ENCODE measurements at regions not wholly inside any gene's neighbourhood (a gene's known extent, or its start where the extent isn't known, plus 50 kb on each side); places are given as distances from the start of the nearest gene placed in this dataset.

GRCh38 chr2:226063704-226064440 lies 664.4 kb downstream of the NYAP2 start:
- DNase-seq: no peak

- no peak for DNase-seq
Observed at GRCh38 chr2:226059961-226060627, 660.6 kb downstream of the NYAP2 start.

DNA sequence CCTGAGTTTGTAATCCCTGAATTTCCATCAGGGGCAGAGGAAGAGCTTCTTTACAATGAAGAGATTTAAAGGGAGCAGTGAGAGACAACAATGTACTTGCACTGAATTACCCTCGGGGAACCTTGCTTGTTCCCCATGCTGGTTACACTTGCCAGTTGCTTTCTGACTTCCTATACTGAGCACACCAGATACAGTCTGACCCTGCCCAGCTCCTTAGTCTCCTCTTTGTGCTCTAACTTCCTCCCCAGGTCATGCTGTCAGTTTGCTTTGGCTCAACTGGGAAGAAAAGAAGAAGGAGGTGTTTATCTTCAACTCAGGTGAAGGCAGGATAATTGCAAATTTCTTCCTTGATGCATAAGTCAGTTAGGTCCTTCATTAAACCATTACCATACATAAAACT lies 658.4 kb downstream of the NYAP2 start:
- no peak for DNase-seq

- DNase-seq: no peak
Observed at GRCh38 chr2:226057365-226057764, 657.9 kb downstream of the NYAP2 start.

DNA sequence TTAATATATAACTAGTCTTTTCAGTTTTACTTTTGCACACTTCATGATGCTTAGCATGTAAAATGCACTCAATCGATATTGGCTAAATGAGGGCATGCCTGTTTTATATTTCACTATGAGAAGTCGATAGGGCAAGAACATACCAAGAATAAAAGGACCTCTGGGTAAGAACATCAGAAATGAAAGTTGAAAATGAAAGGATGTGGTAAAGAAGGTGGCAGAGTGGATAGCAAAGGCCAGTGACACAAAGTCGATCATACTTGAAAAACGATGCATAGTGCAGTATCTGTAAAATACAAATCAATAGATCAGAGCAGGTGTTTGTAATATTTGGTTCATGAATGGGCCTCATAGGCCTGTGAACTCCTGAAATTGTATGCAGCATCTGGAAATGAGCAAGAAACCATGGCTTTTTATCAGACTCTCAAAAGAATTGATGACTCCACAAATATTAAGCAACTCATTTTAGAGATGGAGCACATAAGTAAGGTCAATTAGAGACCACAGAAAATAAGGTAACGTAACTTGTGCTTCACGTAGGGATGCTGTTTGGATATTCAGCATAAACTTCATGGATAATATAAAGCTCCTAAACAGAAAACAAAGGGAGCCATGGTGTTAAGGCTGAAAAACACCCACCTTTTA lies 653.4 kb downstream of the NYAP2 start:
- no peak for DNase-seq

DNA sequence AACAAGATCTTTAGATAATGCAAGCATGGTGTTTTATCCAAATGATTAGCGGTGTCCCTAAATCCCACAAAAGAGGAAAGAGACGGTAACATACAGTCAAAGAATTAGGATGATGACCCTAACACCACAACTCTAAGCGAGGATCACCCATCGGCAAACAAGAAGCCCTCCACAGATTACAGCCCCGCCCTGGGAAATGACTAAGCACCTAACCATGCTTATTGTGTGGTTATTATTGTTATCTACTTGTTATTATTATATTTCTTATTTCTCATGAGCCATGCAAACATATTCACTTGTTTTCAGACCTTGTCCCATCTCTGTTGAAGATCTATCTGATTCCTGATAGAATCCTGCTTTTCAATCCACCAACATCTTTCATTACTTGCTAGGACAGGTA lies 651.3 kb downstream of the NYAP2 start:
- no peak for DNase-seq

GRCh38 chr2:226048611-226049010 lies 649.1 kb downstream of the NYAP2 start:
- DNase-seq: no peak

DNA sequence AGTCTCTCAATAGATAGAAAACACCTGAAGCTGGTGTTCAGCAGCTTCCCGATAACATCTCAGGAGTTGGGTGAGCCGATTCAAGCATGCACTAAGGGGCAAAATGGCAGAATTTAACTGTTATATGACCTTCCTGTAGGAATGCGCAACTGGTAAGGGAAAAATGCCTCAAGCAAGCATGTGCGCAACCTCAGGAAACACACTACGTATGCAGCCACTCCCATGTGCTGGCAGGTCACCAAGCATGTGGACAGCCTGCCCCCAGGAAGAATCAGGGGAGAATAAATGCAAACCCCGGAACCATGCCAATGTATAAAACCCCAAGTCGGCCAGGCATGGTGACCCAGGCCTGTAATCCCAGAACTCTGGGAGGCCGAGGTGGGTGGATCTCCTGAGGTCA lies 645.6 kb downstream of the NYAP2 start:
- DNase-seq: no peak

DNA sequence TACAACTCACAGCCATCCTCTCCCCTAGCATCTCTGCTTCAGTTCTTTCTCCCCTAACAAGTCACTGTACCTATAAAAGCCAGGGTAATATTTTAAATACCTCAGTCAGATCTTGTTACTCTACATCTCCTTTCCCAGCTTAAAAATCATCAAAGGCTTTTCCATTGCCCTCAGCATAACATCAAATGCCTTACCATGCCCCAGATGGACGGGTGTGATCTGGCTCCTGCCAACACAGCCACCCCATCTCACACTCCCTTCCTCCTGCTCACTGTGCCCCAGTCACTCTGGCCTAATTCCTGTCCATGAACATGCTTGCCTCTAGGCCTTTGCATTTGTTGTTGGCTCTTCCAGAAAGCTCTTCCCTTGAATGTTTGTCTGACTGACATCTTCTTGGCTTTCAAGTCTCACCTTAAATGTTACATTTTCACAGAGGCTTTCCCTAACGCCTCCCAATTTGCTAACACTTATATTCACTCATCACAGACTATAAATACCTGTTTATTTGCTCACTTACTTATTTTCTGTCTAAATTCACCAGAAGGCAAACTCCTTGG lies 640.9 kb downstream of the NYAP2 start:
- no peak for DNase-seq

DNA sequence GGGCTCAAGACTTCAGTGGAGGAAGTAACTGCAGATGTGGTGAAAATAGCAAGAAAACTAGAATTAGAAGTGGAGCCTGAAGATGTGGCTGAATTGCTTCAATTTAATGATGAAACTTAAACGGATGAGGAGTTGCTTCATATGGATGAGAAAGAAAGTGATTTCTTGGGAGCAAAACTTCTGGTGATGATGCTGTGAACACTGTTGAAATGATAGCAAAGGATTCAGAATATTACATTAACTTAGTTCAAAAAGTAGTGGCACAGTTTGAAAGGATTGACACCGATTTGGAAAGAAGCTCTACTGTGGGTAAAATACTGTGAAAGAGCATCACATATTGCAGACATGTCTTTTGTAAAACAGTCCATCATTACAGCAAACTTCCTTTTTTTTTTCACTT lies 638.0 kb downstream of the NYAP2 start:
- no peak for DNase-seq

DNA sequence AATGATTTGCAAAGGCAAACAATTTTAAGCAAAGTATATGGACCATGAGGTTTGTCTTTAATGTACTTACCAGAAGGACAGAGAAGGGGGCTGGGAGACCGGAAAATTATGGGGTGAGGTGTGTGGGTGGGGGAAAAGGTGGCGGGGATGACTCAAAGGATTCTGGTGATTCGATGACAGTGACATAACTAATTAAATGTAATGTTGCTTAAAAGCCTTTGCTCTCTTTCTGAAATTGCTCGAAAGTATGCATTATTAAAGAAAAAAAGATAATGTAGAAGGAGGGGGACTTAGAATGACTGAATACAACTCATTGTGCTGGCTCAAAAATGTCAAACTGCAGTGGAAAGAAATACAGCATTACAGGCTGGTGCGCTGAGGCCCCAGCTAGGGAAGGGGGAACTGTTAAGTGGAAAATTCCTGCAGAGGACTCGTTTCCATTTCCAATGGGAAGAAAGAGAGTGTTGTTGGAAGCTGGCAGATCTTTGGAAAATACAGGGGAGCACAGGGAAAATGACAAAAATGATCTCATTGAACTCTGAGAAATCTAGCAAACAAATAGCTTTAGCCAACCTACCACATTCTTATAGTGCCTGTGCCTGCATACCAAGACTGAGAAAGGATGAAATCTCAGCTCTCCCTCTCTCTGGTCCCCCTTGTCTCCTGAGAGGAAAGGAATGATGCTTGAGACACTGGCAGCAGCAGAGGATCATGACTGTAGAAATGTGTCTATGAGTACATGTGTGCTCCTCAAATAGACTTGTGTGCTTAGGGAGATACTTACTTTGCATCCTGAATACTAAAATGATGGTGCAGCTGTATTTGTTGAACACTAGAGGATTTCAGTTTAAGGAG lies 632.4 kb downstream of the NYAP2 start:
- DNase-seq: no peak

GRCh38 chr2:226030788-226031646 lies 631.5 kb downstream of the NYAP2 start:
- no peak for DNase-seq

- no peak for DNase-seq
Observed at GRCh38 chr2:226030369-226030768, 630.9 kb downstream of the NYAP2 start.

GRCh38 chr2:226023946-226024345 lies 624.4 kb downstream of the NYAP2 start:
- no peak for DNase-seq

DNA sequence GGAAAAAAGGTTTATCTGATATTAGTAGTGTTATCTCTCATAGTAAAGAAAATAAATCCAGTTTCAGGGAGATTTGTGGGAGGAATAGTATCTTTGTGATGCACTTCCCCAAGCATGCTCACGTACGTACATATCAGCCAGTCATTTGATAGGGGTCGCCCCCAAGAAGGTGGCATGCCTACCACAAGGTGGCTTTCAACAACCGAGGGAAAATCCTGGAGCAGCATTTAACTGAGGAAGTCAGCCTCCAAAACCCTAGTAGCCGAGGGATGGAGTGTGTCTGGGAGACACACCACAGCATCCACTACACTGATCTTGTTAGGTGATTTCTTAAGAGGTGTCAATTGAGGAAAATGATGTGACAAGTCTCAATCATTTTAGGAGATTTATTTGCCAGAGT lies 623.9 kb downstream of the NYAP2 start:
- no peak for DNase-seq

DNA sequence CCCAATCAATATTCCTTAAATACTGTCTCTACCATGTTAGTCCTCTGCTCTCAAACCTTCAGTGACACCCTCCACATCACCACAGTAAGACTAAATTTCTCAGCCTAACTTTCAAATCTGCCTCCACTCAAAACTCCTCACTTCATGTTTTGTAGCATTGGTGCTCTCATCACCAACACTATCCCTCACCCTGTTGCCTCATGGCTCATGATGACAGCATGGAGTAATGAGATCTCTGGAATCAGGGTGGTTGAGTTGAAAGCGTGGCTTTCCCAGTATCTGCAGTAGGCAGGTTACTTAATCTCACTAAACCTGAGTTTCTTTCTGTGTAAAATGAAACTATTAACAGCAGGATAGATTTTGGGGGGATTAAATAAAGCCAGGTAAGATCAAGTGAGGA lies 621.4 kb downstream of the NYAP2 start:
- no peak for DNase-seq

DNA sequence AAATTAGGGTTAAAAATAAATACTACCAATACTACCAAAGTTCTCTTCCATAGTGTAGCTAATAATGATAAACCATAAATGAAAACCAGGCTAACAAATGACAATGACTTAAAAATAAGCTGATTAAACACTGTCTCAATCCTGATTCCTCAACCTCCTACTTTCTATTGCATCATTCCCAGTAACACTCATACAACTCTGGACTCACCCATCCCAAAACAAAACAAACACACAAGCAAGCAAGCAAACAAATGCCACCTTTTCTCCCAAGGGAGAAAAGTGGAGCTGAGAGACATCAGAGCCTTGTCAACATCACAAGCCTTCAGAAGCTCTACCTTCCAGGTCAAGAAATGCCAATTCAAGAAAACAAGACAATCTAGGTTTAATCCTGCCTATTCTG lies 620.7 kb downstream of the NYAP2 start:
- no peak for DNase-seq

DNA sequence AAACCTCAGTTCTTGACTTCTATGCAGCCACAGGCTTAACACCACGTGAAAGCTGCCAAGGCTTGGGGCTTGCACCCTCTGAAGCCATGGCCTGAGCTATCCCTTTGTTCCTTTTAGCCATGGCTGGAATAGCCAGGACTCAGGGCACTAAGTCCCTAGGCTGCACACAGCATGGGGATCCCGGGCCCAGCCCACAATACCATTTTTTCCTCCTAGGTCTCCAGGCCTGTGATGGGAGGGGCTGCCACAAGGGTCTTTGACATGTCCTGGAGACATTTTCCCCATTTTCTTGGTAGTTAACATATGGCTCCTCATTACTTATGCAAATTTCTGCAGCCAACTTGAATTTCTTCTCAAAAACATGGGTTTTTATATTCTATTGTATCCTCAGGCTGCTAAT lies 619.1 kb downstream of the NYAP2 start:
- DNase-seq: no peak

DNA sequence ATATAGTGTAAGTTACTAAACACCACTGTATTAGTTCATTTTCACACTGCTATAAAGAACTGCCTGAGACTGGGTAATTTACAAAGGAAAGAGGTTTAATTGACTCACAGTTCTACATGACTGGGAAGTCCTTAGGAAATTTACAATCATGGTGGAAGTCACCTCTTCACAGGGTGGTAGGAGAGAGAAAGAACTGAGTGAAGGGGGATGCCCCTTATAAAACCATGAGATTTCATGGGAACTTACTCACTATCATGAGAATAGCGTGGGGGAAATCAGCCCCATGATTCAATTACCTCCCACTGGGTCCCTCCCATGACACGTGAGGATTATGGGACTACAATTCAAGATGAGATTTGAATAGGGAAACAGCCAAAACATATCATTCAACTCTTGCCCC lies 618.0 kb downstream of the NYAP2 start:
- DNase-seq: no peak

DNA sequence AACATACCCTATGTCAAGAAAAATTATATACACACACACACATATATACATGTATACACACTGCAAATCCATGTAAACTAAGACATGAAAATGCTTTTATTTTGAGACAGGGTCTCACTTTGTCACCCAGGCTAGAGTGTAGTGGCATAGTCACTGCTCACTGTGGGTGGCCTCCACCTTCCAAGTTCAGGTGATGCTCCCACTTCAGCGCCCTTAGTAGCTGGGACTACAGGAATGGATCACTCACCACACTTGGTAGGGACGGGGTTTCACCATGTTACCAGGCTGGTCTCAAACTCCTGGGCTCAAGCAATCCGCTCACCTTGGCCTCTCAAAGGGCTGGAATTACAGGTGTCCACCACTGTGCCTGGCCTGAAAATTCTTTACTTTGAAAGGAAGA lies 617.6 kb downstream of the NYAP2 start:
- no peak for DNase-seq

GRCh38 chr2:226011716-226012450 lies 612.4 kb downstream of the NYAP2 start:
- DNase-seq: no peak

All from CD4-positive, alpha-beta T cell treated with Interleukin-17A for 4 hours (primary cell).